HG02763 (cell line): ENCODE measurements at regions not wholly inside any gene's neighbourhood (a gene's known extent, or its start where the extent isn't known, plus 50 kb on each side); places are given as distances from the start of the nearest gene placed in this dataset.

Source experiments
- ATAC-seq: cut with Tn5 transposase; IDR thresholded peaks from one replicate; pipeline ENCODE4 v1.9.1; 2021; ENCODE audit warnings: mild to moderate bottlenecking, moderate library complexity; ENCODE audit not compliant: unreplicated experiment

DNA sequence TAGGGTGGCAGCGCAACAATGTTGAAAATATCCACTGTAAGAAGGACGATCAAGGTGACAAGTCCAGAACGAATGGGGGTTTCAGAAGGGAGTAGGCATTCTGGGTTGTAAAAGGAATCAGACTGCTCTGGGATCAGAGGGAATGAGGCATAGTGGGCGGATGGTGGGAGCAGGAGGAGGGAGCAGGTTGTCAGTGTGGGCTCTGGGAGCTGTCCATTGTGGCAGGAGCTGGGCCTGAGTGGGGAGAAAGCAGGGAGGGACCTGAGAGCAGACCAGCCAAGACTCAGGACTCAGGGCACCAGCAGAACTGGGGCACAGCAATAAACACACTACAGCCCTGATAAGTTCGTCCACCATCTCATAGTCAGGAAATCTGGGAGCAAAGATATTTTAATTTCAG is 292.6 kb upstream of the MKI67 start:
- no peak for ATAC-seq

DNA sequence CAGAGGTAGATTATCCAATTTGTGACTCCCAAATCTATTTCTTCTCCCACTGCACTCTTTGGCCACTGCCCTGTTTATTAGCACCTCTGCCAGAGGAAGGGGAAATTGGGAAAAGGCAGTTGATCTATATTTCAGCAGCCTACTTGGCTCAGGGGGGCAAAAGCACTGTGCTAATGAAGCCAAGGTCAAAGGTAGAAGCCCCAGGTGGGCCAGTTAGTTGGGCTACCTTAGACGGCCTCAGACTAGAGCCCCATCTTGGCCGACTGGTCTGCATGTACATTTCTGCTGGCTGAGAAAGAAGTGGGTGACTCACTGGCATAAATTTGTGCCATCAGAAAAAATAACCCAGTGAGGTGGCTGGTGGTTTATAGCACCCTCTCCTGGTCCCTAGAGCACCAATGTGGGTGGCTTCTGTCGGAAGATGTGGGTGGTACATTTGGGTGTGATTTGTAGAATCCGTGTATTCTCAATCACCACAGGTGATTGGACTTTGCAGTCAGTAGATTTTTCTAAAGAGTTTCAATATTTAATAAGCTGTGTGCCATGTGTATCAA is 293.3 kb upstream of the MKI67 start:
- no peak for ATAC-seq

DNA sequence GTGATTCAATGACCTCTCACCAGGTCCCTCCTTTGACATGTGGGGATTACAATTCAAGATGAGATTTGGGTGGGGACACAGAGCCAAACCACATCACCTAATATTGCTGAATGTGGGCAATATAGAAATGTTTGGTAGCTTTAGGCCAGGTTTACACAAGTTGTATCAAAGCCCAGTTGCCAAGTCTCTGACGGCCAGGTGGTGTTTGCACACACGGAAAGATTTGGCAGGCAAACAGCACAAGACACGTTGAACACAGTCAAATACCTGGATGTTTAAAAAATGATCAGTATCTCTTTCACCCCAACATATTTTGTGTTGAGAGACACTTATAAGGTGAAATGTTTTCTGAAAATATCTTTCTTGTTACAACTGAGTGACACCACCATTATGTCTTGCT is 294.4 kb upstream of the MKI67 start:
- ATAC-seq: no peak

DNA sequence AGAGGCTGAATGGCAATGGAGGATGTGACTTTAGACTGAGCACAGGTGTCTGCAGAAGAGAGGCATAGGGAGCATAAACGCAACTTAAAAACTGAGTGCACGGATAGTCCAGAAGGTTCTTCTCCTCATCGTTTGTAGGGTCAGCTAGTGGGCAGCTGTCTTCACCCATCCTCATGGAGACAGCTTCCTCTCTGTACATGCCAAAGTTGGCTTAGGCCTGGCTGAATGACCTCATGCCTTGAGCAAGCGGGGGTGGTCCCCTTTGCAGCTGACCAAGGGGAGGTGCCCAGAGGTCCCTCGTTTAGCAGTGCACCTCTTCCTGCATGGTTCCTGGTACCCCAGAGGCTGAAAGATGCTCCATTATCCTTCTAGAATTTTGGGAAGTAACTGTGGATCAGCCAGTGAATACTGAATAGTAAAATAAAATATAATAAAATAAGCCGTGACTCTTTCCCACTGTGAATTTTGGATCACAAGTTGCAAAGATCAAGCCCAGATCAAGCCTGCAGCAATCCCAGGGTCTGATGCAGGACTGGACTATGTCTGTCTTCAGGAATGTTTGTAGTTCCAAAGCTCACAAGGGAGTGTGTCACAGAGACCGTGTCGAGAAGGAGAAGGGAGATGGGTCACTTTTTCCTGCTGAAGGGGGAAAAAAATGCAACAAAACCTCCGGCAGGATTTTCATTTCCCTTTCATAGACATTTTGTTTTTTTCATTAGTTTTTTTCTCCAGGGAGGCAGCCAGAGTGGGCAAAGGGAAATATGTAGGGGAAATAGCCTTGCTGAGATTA is 295.3 kb upstream of the MKI67 start:
- ATAC-seq: no peak

DNA sequence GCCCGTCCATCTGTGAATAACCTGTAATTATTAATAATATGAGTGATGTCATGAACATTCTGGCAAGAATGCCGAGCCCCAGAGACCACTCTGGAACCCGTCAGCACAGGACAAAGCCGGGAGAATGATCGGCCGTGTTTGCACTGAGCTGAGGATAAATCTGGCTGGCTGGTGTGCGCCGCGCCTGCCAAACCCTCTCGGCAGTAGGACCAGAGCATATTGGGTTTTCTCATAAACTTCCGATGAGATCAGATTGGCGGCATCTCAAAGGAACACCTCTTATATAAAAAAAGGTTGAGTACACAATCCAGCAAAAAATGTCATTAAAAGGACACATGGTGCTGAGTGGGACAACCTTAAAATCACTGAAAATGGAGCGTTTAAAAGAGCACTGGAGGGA is 296.0 kb upstream of the MKI67 start:
- no peak for ATAC-seq

DNA sequence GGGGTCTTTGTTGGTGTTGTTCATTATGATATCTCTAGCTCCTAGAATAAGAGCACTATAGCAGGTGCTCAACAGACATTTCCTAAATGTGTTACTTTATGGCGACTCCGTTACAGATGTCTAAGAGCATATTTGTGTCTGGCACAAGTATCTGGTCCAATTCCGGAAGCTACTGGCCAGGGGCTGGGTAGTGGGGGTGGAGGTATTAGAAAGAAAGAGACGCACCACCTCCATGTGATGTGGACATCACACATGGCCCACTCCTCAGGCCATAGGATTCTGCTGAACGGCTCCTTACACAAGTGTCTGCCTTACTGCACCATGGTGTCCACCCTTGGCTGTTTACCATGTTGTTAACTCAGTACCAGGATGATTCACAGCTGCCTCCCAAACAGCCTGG is 296.8 kb upstream of the MKI67 start:
- ATAC-seq: no peak

DNA sequence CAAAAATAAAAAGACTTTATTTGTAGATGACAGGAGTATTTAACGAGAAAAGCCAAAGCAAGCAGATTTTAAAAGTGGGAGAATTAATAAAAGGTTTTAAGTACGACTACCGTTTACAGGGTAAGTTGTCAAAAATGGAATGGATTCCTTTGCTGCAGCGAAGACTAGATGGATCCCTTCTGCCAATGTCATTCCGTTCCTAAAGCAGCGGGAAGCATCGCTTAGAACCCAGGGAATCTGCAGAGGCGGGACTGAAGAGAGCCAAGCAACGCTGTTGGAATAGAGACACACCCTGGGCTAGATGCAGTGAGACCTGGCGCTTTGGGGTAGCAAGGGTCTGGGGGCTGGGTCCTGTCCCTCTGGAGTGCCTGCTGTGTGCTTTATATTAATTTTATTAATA is 303.1 kb upstream of the MKI67 start:
- ATAC-seq: no peak

DNA sequence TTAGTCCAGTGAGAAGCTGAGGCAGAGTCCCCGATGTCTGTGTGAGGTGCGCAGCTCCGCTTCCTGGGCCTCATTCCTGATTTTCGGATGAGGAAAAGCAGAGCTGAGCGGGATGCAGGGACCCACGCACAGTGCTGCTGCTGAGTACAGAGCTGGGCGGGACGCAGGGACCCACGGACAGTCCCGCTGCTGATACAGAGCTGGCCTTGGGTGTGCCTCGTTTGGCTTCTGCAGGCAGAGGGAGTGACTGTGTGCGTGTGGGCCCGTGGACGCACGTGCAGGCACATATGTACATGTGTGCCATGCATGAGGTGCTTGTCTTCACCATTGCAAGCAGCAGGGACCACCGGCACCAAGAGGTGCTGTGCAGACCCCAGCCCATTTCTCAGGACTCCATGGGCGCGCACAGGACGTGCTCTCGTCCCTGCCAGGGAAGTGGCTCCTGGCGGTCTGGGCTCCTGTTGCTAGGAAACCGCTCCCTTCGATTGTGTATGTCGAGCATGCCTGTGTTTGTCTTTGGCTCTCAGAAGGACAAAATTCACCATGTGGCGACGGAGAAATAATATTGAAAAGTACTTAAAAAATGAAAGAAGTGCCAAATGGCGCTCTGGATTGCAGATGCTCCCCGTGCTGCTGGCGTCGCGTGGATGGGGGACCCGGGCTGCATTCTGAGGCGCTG is 303.8 kb upstream of the MKI67 start:
- no peak for ATAC-seq

DNA sequence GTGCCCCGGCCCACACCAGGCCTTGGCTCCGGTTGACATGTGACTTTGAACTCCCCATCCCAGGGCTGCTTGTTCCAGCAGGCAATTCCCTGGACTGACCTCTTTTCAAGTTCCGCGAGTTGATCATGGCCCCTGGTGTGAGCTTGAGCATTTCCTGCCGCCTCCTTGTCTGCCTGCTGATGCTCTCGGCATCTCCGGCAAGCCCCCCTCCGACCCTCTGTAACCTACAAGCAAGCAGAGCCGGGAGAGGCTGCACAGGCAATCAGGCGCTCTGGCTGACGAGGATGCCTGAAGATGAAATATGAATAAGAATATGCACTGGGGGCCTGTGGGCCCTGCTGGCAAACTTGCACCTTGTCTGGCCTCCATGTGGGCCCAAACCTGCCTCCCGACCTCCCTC is 304.9 kb upstream of the MKI67 start:
- ATAC-seq: no peak

DNA sequence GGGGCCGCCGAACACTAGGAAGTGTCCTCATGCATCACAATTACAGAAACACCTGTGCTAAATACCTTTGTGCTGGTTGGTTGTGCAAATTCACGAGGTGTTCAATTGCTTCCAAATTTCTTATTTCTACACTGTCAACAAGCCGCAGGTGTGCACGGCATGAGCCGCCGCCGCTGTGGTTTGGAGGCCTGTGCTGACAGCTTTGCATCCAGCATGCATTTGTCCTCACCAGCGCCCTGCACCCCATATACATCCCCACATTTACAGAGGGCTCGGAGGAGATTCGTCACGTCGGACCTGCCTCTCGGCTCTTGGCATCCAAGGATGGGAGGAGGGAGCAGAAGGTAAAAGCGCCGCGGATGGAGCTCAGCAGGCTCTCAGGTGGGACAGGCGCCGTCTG is 305.3 kb upstream of the MKI67 start:
- ATAC-seq: no peak

DNA sequence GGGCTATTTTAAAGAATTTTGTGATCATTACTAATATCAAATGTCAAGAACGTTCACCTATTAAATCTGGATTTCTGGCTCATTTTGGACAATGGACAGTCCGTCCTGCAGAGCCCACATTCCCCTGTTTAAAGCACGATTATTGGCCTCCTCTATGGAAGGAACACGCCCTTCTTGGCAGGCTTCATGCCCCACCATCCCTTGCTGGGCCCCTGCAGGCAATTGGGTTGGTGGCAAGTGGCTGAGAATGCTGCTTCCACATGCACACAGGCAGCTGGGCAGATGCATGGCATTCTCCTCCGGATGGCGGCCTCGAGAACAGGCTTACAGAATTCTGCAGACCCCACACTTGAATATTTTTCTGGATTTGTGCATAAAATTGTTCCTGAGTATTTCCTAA is 305.8 kb upstream of the MKI67 start:
- ATAC-seq: no peak

DNA sequence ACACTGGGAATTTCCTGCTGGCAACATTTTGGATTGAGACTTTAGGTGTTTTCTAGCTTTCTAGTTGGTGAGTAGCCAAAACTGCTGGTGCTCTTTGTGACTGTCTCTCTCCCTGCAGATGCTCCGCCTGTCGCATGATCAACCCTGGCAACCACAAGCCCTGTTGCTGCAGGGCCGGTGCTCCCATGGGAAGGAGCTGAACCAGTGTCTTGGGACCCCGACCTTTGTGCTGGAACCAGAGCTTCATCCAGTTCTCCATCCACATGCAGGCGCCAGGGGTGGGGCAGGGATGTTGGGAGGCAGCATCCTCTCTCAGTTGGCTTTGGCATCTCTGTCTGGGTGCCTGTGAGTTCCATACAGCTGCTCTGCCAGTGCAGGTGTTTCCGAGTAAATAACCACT is 306.2 kb upstream of the MKI67 start:
- no peak for ATAC-seq

DNA sequence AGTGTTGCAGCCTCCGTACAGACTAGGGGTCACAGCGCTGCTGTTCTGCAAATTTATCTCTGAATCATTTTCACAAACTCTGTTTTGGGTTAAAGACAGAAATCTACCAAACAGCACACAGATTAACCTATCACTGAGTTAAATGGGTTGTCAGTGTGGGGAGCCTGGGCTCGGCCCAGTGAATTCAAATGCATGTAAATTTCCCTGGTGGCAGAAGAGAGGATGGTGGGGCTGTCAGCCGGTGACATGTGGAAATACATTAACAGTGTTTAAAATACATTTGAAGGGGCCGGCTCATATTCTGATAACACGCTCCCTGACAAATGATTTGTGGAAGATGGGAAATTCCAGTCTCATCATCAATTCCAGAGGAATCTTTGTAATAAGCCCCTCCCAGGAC is 309.6 kb upstream of the MKI67 start:
- ATAC-seq: no peak

DNA sequence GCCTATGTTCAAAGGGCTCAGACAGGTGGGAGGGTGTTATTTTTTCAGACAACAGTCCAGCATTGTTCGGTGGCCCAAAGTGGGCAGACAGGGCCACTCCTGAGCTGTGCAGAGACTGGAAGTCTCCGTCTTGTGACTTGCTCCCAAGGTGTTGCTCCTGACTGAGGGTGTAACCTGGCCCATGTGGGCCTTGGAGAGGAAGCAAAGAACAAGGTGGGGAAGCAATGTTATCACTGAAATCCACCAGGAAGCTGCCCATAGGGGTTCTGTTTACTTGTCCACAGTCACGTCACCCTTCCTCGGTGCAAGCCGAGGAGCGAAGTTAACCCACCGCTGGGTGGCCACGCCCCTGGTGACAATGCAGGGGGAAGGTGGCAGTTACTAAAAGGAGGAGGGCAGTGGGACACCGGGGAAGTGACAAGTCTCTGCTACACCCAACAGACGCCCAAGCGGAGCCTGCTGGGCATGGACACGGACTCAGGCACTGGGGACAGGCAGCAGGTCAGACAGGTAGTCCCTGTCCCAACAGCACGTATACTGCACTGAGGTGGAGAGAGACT is 311.6 kb upstream of the MKI67 start:
- no peak for ATAC-seq

DNA sequence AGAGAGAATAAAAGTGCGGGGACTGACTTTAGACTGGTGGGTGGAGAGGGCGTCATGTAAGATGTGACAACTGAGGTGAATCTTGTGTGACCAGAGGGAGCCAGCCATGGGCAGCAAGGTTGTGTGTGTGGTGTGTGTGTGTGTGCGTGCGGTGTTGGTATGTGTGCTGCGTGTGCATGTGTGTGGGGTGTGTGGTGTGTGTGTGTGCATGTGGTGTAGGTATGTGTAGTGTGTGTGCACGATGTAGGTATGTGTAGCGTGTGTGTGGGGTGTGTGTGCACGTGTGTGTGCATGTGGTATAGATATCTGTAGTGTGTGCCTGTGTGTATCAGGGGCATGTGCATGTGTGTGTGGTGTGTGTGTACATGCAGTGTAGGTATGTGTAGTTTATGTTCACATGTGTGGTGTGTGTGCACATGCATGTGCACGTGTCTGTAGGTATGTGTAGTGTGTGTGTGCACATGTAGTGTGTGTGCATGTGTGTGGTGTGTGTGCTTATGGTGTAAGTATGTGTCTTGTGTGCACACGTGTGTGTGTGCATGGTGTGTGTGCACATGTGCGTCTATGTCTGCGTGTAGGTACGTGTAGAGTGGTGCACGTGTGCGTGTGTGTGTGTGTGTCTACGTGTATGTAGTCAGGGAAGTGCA is 312.3 kb upstream of the MKI67 start:
- no peak for ATAC-seq

DNA sequence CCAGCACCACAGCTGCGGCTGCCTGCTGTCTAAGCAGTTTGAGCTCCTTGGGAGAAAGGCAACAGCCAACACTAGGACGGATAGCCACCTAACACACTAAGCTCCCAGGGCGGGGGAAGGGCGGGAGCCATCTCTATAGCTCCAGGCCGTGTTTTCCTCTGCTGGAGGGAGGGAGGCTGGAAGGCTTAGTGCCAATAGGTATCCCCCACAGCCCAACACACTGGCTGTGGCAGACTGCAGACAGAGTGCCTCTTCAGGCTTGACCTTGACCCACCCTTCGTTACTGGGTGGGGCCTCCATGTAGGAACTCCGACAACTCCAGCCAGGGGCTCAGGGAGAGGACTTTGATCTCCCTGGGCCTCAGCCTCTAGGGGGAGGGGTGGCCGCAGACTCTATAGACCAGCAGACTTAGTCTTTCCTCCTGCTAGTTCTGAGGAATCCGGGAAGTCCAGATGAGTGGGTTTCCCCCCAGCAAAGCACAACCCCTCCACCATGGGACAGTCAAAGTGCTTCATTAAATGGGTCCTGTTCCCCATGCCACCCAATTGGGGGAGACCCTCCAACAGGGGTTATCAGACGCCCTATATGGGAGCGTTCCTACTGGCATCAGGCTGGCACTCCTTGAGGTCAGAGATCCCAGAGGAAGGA is 314.4 kb upstream of the MKI67 start:
- no peak for ATAC-seq

DNA sequence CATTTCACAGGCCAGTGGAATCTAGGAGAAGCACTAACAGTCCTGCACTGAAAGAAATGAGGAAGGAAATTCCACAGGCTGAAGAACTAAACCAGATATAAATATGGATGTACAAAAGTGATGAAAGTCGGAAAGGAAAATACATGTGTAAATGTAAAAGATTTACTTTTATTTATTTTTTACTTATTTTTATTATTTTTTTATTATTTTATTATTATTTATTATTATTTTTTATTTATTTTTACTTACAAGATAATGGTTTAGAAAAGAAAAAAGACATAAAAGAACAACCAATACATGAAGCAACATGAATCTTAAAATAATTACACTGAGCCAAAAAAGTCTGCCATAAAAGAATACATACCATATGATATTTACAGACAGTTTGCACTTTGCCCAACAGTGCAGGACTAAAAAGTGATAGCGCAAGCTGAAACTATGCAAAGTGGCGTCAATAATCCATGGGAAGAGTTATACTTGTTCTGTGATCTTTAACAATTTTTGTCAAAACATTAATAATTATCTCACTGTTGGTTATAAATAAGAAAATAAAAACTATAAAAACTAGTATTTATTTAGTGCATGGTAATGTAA is 317.8 kb upstream of the MKI67 start:
- ATAC-seq: no peak

DNA sequence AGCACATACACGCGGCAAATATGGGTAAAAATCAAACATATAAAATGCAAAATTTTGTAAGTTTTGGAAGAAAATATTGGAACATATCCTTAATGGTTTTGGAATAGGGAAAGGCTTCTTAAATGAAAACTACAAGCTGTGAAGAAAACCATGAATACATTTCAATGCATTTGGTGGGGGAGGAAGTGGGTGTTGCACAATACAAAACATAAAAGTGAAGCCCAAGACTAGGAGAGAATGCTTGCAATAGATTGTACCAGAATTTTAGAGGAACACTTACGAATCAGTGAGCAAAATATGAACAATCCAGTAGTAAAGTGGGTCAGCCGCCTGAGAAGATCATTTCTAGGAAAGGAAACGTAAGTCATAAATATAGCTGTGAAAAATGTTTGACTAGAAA is 322.6 kb upstream of the MKI67 start:
- no peak for ATAC-seq

DNA sequence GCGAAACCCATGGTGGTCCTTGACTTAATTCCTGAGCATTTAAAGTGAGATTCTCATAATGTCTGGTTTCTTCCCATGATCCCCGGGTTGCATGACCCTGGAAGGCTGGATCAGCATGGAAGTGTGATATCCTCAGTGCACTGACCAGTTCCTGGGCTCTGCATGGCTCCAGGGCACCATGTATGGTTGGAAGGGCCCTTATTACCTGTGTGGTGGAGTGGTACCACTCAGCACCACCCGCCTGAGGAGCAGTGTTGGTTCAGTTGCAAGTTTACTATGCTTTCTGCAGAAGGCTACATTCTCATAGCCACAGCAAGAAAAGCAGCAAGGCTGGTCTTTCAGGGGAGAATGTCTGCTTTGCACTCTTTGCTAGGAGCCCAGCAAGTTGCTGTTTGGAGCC is 325.7 kb upstream of the MKI67 start:
- ATAC-seq: no peak

DNA sequence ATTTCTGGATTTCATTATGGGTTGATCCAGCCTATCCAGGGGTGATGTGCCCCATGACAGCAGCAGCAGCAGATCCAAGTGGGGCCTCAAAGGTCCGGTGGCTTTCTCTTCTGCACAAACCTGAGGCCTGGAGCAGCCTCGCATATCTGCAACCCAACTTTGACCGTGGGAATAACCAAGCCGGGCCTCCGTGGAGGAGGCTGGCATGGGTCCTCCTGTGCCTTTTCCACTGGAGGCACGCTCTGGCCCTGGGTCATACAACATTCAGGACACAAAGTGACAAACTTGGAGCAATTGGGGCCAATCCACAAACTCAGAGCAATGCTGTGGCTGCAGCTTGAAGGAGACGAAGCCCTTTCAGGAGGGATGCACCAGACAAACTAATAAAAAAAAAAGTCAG is 330.0 kb upstream of the MKI67 start:
- ATAC-seq: no peak

DNA sequence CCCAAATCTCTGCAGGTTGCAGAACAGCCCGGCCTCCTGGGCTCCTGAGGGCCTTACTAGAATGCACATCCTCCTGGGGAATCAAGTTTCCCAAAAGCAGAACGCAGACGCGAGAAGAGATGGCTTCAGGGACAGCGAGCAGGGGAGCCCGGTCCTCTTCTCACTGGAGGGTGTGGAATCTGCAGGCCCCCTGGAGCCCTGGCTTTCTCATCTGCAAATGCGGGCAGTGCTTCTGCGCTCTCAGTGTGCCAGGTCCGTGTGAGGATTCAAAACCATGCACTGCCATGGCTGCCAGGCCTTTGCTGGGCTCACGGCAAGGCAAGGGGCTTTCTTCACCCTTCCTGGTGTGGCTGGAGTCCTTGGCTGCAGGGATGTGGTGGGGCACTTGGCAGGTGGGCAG is 330.9 kb upstream of the MKI67 start:
- ATAC-seq: no peak
